AG04450 (cell line): ENCODE measurements at regions not wholly inside any gene's neighbourhood (a gene's known extent, or its start where the extent isn't known, plus 50 kb on each side); places are given as distances from the start of the nearest gene placed in this dataset.
A peak's percentile ranks its signal among the peaks of the same experiment; 100 is the strongest.

ENCODE experiments used
- CTCF ChIA-PET: fragments of 300-600, 350-600 bp; formaldehyde crosslinking; extraction: SDS; loops from one replicate; lab custom pipeline; 2022; ENCODE audit warnings: antibody characterized with exemption, inconsistent platforms; lab: Charles Lee
- POLR2A ChIA-PET: fragments of 350-600 bp; formaldehyde crosslinking; extraction: SDS; loops from one replicate; lab custom pipeline; 2021; ENCODE audit warnings: antibody characterized with exemption, inconsistent platforms; lab: Yijun Ruan, JAX
- DNase-seq: peaks from one replicate; pipeline ENCODE4 v3.0.0-alpha.2; 2011; ENCODE audit warnings: low read depth, low spot score
- H3K27ac ChIP-seq: one replicate; pipeline ENCODE4 v1.5.1; 2012; ENCODE audit warnings: low read depth, low read length, control low read depth
- H3K27me3 ChIP-seq: one replicate; pipeline ENCODE4 v1.6.0; 2012; ENCODE audit warnings: low read length; ENCODE audit not compliant: control insufficient read depth, insufficient read depth
- H3K4me3 ChIP-seq: 2 replicates; pipeline ENCODE4 v1.5.1; 2011; ENCODE audit warnings: mild to moderate bottlenecking, low read depth, low read length, control low read depth
- H3K9me3 ChIP-seq: 2 replicates; pipeline ENCODE4 v1.5.1; 2012; ENCODE audit warnings: low read length; ENCODE audit not compliant: control insufficient read depth, insufficient read depth
- CTCF ChIP-seq: IDR thresholded peaks from 2 replicates; pipeline ENCODE4 v1.5.1; 2011; ENCODE audit warnings: low read depth, low read length, control low read depth, inconsistent platforms

- DNase-seq: no peak
- H3K27me3 ChIP-seq: no peaks in the 10 kb centered on the region
- no peak for TF ChIP-seq CTCF
- ChIA-PET POLR2A (no interaction called here), CTCF (no interaction called here)
- no peaks in the 10 kb centered on the region for H3K9me3 ChIP-seq
- H3K27ac ChIP-seq: no peak overlapping the region
- H3K4me3 ChIP-seq: no peak overlapping the region
Observed at GRCh38 chr2:145655165-145655765, 1135.3 kb upstream of the ZEB2 start.

DNA sequence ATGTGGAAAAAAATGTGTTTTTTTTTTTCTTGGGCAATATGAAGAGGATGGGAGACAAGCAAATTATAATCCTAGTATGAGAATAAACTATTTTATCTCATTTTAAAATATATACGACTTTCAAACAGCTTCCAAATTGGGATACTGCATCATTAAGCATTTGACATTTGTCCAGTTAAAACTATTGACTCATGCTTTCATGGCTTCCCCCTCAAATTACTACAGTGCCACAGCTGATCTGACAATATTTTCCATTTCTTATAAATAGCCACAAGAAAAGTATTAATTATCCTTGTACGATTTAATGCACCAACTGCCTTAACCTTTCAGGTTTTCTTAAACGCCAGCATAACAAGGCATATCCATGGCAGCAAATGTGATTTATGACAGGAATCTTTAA, 1134.8 kb upstream of the ZEB2 start:
- Histone ChIP-seq H3K27me3 (no peaks in the 10 kb centered on the region), H3K4me3 (no peak overlapping the region), H3K9me3 (no peaks in the 10 kb centered on the region), H3K27ac (no peak overlapping the region)
- TF ChIP-seq CTCF: no peak
- no peak for DNase-seq
- POLR2A ChIA-PET: no interaction called here
- CTCF ChIA-PET: no interaction called here

DNA sequence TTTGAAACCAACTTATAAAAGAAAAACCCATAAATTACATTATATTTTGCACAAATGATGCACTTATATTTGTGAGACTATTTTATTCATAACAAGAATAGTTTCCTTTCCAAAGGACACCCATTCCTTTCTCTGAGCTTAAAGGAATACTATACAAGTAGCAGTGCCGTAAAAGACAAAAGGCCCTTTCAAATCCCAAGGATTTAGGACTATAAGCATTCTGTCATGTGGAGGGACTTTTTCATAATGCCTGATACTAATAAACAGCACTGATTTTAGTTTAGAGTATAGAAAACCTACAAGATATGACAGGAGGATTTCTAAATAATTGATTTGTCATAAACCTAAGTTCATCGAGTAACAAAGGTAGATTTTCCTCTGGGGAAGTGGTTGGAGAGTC, 1134.2 kb upstream of the ZEB2 start:
- POLR2A ChIA-PET: no interaction called here
- Histone ChIP-seq H3K27me3 (no peaks in the 10 kb centered on the region), H3K4me3 (no peak overlapping the region), H3K9me3 (no peaks in the 10 kb centered on the region), H3K27ac (no peak overlapping the region)
- CTCF ChIA-PET: no interaction called here
- TF ChIP-seq CTCF: no peak
- DNase-seq: no peak

DNA sequence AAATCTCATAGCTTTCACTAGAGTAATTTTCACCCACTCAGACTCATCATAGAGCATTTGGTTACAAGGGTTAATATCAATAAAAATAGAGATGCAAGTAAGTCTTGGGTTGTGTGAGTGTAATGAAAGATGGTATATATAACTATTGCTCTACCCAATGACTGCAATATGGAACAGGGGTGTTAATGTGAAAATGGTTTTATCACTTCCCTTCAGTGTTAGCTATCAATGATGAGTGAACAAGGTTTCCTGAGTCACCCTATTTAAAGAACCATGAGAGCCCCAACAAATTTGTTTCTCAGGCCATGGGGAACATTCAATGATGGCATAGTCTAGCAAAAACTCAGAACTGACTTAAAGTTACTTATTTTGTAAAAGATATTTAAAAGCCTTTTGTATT, 1133.6 kb upstream of the ZEB2 start:
- H3K27ac ChIP-seq: no peak overlapping the region
- CTCF ChIA-PET: interaction anchor here (1.3 kb wide), 1 partner anchor 659 kb away, joined by 3 read pairs; no protein-coding TSS in a partner anchor
- no peaks in the 10 kb centered on the region for H3K27me3 ChIP-seq
- TF ChIP-seq CTCF: no peak
- no peaks in the 10 kb centered on the region for H3K9me3 ChIP-seq
- H3K4me3 ChIP-seq: no peak overlapping the region
- no peak for DNase-seq
- POLR2A ChIA-PET: no interaction called here

DNA sequence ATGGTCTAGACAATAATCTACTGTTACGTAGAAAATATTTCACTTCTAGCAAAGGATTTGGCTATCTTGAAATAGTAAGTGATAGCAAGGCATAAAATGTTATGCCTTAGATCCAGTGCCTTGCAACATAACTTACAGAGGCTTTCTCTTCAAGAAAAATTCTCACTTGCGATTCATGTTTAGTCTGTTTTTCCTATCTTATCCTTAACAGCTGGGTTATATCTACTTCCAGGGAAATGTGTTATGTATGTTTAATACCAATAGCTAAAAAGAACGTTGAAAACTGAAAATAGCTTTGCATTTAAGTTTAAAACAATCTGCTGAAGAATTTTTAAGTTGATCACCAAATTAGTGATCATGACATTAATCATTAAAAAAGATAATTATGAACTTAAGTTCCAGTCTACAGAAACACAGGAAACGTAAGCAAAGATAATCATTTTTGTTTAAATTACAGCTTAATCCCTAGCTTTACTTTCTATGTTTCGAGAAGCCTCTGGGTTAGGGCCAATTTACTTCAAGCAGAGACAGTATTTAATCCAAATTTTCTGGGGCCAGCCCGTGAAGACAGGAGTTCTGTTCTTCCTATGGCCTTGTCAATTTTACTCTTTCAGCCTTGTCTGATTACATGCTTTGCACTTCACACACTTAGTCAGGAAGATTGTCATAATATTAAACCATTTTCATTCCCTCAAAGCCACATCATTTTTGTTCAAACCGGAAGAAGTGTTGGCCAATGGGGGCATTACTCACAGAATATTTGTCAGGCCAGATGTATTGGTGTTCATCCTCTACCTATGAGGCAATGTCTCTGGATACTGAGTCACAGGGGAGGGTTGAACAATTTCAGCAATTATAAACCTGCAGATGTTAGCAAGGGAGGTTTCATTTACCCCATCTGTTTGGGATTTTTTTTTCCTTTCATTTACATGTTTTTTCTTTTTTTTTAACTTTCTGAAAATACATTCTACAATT, 1132.9 kb upstream of the ZEB2 start:
- ChIA-PET POLR2A (interaction anchor here (0.8 to 1.5 kb wide), 4 partner anchors 99 to 1056 kb away, joined by 3 to 6 read pairs (median 3); no protein-coding TSS in a partner anchor), CTCF (interaction anchor here (0.6 to 1.3 kb wide), 3 partner anchors 53 to 1658 kb away, joined by 3 to 4 read pairs (median 3); no protein-coding TSS in a partner anchor)
- peak; percentile 72 for DNase-seq
- TF ChIP-seq CTCF: no peak
- Histone ChIP-seq H3K27ac (peak overlapping the region; percentile 32), H3K4me3 (no peak overlapping the region), H3K27me3 (no peaks in the 10 kb centered on the region), H3K9me3 (no peaks in the 10 kb centered on the region)
